Kidney epithelial cell (primary cell): ENCODE measurements at regions not wholly inside any gene's neighbourhood (a gene's known extent, or its start where the extent isn't known, plus 50 kb on each side); places are given as distances from the start of the nearest gene placed in this dataset.

Experiments
- DNase-seq: peaks from one replicate; pipeline ENCODE4 v3.0.0-alpha.2; 2010; ENCODE audit warnings: low read depth
- H3K27me3 ChIP-seq: 2 replicates; pipeline ENCODE4 v1.6.0; 2011; ENCODE audit warnings: low read length; ENCODE audit not compliant: control insufficient read depth, insufficient read depth
- H3K36me3 ChIP-seq: 2 replicates; pipeline ENCODE4 v1.5.1; 2011; ENCODE audit warnings: low read length; ENCODE audit not compliant: control insufficient read depth, insufficient read depth
- H3K4me3 ChIP-seq: 2 replicates; pipeline ENCODE4 v1.5.1; 2011; ENCODE audit warnings: low read depth, mild to moderate bottlenecking, control low read depth, low read length
- CTCF ChIP-seq: IDR thresholded peaks from 2 replicates; pipeline ENCODE4 v1.5.1; 2011; ENCODE audit warnings: mild to moderate bottlenecking, moderate library complexity, low read length, control low read depth, inconsistent platforms; ENCODE audit not compliant: insufficient read depth, poor library complexity, severe bottlenecking

DNA sequence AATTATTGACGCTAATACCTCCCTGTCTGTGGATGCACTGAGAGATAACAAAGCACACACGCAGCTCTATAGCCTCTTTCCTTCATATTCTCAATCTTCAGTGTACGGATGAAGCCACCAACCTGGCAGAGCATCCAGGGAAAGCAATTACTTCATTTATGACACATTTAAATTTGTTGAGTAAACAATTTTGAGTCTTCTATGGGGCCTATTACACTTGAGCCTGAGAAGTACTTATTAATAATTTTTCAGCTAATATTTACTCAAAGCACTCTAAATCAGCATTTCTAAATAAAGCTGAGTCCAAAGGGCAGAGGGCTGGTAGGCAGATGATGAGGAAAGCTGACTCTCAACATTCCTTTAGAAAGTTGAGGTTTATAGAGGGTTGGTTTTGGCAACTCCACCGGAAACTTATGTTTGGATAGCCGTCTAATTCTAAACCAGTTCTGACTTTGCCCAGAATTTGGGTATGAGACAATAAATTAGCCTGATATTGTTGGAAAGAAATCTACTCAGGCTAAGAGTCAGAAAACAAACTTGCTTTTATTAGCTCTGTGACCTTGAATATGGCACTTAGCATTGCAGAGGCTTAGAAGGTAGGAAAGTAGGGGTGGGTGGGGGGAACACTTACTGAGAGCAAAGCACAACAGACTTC, 643.5 kb downstream of the CDH11 start:
- DNase-seq: no peak
- no peaks in the 10 kb centered on the region for H3K27me3 ChIP-seq
- no peaks in the 10 kb centered on the region for H3K36me3 ChIP-seq
- H3K4me3 ChIP-seq: no peak overlapping the region
- no peak for TF ChIP-seq CTCF

DNA sequence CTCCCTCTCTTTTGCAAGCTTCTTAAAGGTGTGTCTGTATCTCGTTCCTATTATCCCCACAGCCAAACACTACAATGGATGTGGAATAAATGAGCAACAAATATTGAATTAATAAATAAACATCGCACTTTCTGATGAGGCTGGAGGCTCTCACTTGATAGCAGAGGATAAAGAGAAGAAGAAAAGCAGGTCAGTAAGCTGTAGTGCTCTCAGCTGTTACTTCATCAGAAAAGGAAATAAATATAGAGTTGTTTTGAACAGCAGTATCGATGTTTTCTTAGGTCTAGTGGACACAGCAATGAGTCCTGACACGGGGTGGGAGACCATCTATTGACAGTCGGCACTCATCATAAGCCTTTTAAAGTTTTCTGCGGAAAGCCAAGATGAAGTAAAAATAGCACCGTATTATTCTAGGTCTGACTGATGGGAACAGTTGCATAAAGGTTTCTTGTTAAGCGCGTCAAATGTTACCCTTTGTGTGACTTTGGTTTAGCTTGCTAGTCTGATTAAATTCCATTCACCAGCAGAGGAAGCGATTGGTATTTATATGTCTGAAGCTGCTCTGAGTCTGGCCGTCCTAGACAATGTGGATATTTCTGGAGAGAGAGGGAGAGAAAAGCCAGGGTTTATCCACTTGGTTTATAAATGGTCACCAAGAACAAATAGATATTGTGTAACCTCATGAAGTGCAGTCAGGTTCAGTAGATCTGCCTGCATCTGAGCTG, 646.1 kb downstream of the CDH11 start:
- no peak overlapping the region for H3K4me3 ChIP-seq
- no peak for DNase-seq
- H3K27me3 ChIP-seq: no peaks in the 10 kb centered on the region
- no peak for TF ChIP-seq CTCF
- H3K36me3 ChIP-seq: no peaks in the 10 kb centered on the region

DNA sequence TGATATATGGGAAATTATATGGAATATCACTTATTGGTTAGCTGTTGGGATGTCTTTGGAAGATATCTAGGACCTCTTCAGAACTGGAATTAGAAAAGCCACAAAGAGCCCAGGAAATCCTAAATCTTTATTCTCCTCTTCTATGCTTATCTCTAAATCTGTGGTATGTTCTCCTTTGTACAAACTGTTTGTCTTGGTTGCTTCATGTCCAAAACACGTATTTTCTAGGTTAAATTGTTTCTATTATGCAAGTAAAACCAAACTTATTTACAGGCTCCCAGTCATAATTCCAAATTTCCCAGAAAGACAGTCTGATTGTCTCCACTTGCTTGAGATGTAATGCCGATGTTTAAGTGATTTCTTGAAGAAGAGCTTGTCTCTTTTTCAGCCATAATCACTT, 650.9 kb downstream of the CDH11 start:
- Histone ChIP-seq H3K4me3 (no peak overlapping the region), H3K27me3 (no peaks in the 10 kb centered on the region), H3K36me3 (no peaks in the 10 kb centered on the region)
- no peak for TF ChIP-seq CTCF
- DNase-seq: no peak

DNA sequence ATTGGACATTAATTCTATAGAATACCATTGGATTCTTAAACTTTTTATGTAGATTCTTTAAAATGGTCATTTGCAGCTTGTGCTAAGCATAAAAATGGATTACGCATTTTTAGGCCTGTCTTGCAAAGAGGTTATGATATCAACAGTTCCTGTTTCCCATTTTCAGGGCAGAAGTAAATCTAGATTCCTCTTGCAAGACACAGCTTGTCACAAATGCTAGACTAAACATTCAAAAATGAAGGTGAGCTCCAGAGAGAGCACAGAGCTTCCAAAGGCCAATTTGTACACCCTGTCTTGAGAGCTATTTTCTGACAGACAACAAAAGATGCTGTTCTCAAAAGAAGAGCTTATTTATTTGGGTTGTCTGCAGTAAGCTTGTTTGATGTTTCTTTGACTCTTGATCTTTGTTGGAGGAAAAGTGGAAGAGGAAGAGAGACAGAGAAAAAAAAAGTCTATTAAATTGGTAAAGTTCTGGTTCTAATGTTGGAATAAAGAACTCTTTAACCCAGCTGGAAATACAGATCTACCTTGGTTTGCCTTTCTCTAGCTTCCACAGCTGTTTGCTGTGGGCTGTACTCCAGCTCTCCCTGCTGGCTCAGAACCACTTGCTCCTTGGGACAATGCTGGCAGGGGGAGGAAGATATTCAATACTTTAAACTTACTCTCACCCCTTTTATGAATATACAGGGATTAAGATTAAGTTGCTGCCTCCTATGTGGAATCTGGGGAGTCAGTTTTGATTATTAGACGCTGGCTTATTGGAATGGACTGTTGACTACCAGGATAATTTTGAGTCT, 651.8 kb downstream of the CDH11 start:
- H3K36me3 ChIP-seq: no peaks in the 10 kb centered on the region
- H3K4me3 ChIP-seq: no peak overlapping the region
- H3K27me3 ChIP-seq: no peaks in the 10 kb centered on the region
- no peak for TF ChIP-seq CTCF
- DNase-seq: no peak

DNA sequence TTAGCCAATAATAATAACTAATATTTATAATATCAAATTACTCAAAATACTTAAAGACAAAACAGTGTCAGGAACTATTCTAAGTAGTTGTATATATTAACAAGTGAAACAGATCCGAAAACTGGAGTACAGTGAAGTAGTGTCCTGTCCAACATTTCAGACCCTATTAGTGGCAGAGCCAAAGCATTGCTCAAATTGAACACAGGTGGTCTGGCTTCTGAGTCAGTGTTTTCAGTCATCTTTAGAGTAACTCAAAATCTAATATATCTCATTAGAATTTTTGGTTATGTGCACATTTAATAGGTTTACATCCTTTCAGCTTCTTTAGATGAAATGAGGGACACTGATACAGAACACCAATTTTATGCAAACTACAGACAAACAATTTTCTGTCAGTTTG, 652.5 kb downstream of the CDH11 start:
- Histone ChIP-seq H3K36me3 (no peaks in the 10 kb centered on the region), H3K4me3 (no peak overlapping the region), H3K27me3 (no peaks in the 10 kb centered on the region)
- TF ChIP-seq CTCF: no peak
- DNase-seq: no peak
